CD4-positive, alpha-beta T cell treated with Interleukin-15 for 1 hour (primary cell): ENCODE measurements at regions not wholly inside any gene's neighbourhood (a gene's known extent, or its start where the extent isn't known, plus 50 kb on each side); places are given as distances from the start of the nearest gene placed in this dataset.

Experiments
- DNase-seq: peaks from one replicate; pipeline ENCODE4 v3.0.0-alpha.2; 2020

DNA sequence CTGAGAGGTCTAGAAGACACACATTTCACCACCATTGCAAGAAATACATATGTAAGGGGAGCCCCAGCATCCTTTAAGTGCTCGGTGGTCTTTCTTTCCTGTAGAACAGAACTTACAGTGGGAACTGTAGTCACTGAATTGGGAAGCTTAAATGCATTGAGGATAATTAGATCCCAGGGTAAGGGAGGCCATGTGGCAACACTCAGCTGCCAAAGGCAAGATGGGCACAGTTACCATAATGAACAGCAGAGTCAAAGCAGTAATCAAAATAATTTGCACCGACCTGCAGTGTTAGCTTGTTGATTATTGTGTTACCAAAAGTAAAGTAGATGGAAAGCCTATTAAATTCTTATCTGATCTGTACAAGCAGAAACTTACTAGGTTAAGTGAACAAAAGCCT, 291.2 kb upstream of the PCDH20 start:
- no peak for DNase-seq

DNA sequence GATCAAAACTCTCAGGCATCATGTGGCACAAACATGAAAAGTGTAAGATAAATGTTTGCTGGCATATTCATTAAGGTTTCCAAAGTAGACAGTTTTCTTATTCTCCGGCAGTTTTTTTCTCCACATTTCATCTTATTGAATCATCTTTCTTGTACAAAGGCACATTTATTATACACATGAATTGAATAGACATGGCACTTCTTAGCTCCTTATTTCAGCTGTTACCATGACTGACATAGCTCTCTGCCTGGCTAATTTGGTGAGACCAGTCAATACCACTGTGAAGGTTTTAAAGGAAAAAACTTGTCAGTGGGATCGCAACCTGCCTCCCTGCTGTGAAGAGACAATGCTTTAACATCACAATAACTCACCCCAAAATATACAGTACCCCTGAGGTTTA, 285.0 kb upstream of the PCDH20 start:
- no peak for DNase-seq

DNA sequence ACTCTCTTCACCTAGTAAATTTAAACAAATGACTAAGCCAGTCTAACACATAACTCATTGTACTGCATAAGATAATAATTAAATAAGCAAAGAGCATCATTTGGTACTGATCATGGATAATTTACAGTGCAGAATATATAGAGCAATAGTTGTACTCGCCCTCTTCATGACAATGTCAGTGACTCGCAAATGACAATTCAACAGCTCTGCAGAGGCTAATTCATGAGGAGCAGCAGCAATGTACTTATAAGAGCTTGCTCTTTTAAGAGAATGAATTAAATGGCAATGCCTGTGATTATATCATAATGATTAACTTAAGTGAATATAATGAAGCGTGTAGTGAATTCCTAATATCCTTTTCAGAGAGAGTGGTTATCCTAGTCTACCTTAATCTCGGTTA, 284.5 kb upstream of the PCDH20 start:
- DNase-seq, result no peak

GRCh38 chr13:61696676-61697075, 281.0 kb upstream of the PCDH20 start:
- DNase-seq, result no peak

DNA sequence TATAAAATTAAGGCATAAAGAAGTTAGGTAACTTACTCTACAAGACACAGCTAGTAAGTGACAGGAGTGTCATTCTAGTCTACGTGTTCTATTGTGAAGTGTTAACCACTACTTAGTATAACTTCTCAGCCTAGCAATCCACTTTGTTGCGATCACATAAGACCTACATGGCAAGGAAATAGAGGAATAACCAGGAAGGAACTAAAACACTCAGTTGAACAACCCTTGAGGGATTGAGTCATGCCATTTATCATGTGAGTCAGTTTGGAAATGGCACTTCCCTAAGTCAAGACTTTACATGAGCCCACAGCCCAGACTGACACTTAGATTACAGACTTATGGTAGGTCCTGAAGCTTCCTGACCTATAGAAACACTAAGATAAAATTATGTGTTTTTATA, 279.5 kb upstream of the PCDH20 start:
- no peak for DNase-seq

GRCh38 chr13:61692691-61693090, 277.0 kb upstream of the PCDH20 start:
- DNase-seq, result no peak

DNA sequence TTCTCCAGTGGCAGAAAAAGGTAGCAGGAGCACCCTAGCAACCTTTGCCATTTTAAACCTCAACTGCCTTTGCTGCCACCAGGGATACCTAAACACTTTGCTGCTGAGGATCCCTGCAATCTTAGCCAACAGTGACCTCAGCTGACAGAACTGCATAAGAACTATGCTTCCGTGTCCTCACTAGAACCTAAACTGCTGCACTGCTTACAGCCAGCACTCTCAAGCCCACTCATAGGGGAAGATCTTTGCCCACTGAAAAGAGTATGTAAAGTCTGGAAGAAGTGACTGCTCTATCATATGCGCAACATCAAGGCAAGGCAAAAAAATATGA, 270.0 kb upstream of the PCDH20 start:
- no peak for DNase-seq

DNA sequence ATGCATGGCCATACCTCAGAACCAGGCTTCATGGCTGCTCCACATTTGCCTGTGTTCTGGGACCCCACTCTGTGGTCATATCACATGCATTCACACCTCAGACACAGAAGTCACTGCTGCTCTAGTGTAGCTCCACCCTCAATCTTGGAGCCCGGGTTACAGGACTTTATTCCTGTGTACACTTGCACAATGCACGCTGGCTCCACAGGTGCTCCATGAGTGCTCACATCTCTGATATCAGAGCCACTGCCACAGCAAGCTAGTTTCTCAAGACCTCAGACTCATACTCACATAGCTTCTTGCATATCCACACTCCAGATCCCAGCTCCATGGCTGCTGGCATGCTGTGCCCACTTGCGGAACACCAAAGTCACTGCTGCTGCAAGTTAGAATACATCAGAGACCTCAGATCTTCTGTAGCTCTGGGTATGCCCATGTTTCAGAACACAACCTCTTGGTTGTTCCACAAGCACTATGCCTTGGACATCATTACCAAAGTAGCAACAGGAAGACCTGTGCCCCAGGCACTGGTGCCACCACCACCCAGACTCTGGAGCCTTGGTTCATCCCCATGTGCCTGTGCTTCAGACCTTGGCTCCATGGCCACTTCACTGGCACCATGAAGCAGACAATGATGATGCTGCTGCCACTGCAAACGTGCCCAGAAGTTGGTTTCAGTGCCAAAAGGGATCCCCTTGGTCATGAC, 269.5 kb upstream of the PCDH20 start:
- DNase-seq, result no peak

DNA sequence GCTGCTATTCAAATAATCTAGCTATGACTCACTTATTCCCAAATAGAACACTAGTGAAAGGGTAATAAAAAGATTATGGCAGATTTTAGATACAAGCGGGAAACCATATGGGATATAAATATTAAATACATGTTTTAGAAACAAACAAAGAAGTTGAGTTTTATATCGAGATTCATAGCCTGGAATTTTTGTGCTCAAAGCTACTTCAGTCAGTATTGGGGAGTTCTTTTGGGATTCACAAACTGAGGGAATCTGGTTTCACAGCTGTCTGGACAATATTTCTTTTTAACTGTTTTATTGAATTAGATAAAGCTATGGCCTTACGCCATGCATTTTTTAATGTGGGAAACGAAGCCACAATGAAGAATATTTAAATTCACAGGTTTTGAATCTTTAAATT, 257.1 kb upstream of the PCDH20 start:
- no peak for DNase-seq

DNA sequence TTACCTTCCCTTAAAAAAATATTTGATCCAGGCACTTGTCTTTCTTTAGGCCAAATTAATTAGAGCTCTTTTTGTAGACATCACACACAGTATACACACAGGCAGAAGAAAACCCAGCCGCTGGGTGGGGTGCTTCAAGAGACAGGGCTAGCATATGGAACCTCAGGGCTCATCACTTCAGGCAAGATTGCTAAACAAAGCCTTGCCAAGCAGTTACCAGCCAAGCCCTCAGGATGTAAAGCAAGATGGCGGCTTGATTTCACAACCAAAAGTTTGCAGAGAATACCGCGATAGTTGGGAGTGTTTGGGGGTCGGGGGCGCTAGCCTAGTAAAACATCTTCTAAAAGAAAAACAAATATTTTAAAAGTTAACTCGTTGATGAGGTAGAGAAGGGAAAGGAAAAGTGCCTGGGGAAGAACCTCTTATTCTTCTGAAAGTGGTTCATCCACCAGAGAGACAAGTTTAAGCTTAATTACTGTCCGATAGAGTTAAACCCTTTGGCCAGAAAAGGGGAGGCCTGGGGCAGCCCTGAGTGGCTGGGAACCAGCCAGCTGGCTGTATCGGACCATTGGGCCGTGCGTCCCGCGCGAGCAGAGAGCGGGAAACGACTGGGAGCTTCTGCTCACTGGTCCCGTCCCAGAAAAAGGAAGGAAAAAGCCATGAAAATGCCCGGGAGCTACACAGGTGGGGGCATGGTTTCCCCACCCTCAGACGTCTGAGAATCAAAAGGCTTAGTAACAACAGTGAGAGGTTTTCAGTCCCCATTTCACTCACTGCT, 254.9 kb upstream of the PCDH20 start:
- DNase-seq, result no peak

- DNase-seq, result no peak
These were observed 249.4 kb upstream of the PCDH20 start for GRCh38 chr13:61664801-61665705.

DNA sequence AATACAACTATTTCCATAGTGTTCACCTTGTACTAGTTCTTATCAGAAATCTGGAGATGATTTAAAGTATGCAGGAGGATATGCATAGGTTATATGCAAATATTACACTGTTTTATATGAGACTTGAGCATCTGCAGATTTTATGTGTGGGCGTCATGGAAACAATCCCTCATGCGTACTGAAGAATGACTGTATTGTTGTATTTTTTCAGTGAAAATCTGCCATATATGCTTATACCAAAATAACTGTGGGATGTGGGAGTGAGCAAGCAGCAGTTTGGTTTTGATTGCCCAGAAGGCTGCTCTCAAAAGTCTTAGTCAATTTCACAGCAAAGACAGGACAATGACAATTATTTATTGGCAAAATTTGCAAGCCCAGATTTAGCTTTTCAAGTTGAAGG, 238.8 kb upstream of the PCDH20 start:
- DNase-seq, result no peak

- no peak for DNase-seq
These were observed 232.9 kb upstream of the PCDH20 start for GRCh38 chr13:61648547-61648946.

GRCh38 chr13:61612192-61612591, 196.5 kb upstream of the PCDH20 start:
- no peak for DNase-seq

DNA sequence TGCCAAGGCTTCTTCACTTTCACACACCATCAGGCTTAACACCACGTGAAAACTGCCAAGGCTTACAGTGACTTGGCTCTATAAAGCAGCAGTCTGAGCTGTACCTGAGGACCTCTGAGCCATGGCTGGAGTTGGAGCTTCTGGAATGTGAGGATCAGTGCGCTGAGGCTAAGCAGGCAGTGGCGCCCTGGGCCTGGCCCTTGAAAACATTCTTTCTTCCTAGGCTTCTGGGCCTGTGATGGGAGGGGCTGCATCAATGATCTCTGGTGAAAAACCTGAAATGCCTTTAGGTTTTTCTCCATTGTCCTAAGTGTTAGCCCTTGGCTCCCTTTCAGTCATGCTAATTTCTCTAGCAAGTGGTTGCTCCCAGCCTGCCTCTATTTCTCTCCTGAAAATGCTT, 192.5 kb upstream of the PCDH20 start:
- DNase-seq, result no peak

GRCh38 chr13:61600360-61601033, 184.8 kb upstream of the PCDH20 start:
- DNase-seq, result no peak

GRCh38 chr13:61592489-61592888, 176.8 kb upstream of the PCDH20 start:
- no peak for DNase-seq

DNA sequence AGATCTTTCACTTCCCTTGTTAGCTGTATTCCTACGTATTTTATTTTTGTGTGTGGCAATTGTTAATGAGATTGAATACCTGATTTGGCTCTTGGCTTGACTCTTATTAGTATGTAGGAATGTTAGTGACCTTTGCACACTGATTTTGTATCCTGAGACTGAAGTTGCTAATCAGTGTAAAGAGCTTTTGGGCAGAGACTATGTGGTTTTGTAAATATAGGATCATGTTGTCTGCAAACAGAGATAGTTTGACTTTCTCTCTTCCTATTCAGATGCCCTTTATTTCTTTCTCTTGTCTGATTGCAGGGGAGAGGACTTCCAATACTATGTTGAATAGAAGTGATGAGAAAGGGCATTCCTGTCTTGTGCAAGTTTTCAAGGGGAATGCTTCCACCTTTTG, 160.3 kb upstream of the PCDH20 start:
- no peak for DNase-seq

DNA sequence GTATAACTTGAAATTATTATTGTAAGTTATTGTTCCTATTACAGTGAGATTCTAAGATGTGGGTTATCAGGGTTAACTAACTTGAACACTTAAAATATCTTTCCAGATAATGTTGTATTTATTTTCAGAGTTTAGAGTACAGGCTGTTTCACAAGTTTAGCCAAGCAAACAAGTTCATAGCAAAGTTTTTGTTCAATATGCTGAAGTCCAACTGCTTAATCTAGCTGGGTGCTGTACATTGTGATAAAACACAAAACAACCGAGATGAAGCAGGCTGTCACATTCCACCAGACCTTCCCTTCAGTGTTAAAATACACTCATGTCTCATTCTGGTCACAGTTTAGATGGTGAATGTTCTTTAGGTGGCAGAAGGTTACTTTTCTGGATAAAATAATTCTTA, 148.0 kb upstream of the PCDH20 start:
- no peak for DNase-seq

GRCh38 chr13:61546911-61547310, 131.3 kb upstream of the PCDH20 start:
- no peak for DNase-seq

GRCh38 chr13:61546413-61546812, 130.8 kb upstream of the PCDH20 start:
- no peak for DNase-seq

DNA sequence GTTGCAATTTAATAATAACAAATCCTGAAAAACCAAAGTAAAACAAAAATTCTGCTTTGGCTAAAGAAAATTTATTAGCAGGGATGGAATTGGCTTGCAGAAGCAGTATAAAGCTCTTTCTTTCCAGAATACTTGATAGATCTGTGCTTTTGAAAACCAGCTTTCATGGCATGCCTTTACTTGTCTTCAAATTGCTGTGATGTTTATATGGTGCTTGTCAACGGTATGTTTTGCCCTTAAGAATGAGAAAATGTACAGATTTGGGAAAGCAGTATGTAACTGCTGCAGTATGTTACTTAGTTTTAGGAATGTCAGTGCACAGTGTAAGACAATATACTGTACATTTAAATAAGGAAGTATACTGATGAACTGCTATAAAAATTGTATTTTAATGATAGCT, 120.8 kb upstream of the PCDH20 start:
- DNase-seq, result no peak

- no peak for DNase-seq
These were observed 115.9 kb upstream of the PCDH20 start for GRCh38 chr13:61531383-61532065.
